ENCODE measurements at regions not wholly inside any gene's neighbourhood (a gene's known extent, or its start where the extent isn't known, plus 50 kb on each side); places are given as distances from the start of the nearest gene placed in this dataset.

GRCh38 chr3:99419116-99419515, 219.3 kb upstream of the COL8A1 start (continued):
- TF ChIP-seq NFYA (IDR thresholded peaks at IDR 0.05; ENCODE audit: borderline replicate concordance, low read depth, low read length) (no peak), EGR1 (IDR thresholded peaks at IDR 0.05; ENCODE audit: borderline replicate concordance in 1 of 2, low read depth in 2 of 2, low read length in 2 of 2) (no peak), HCFC1 (IDR thresholded peaks at IDR 0.05; ENCODE audit: low read length) (no peak), BMI1 (IDR thresholded peaks at IDR 0.05; ENCODE audit: borderline replicate concordance) (no peak), CBX5 (IDR thresholded peaks at IDR 0.05; ENCODE audit: low read depth) (peak; percentile 41; the same call in 1 of the 2 replicates), WRNIP1 (IDR thresholded peaks at IDR 0.05; ENCODE audit: borderline replicate concordance, low read depth, low read length) (no peak), ETV6 (conservative IDR thresholded peaks at IDR 0.05 in 1 of 2, IDR thresholded peaks at IDR 0.05 in 1 of 2; ENCODE audit: borderline replicate concordance in 1 of 2, low read depth in 1 of 2) (peak in 1 of 2 experiments; percentile 25; a peak in 1 of 4 replicates), NBN (IDR thresholded peaks at IDR 0.05) (peak; percentile 8; the same call in 1 of the 2 replicates), NR2C1 (IDR thresholded peaks at IDR 0.05) (no peak), HDGF (IDR thresholded peaks at IDR 0.05) (no peak), YY1 (IDR thresholded peaks at IDR 0.05; ENCODE audit: low read depth, low read length) (no peak), CHD2 (IDR thresholded peaks at IDR 0.05; ENCODE audit: borderline replicate concordance, low read depth, low read length) (0 out of 2 replicates have a peak, but pooled peaks have one; percentile 11), SREBF1 (IDR thresholded peaks at IDR 0.05; ENCODE audit: low read length) (no peak), SMAD5 (IDR thresholded peaks at IDR 0.05; ENCODE audit: low read depth) (no peak), RELB (IDR thresholded peaks at IDR 0.05; ENCODE audit: low read depth) (no peak), YBX1 (IDR thresholded peaks at IDR 0.05) (no peak), KLF5 (IDR thresholded peaks at IDR 0.05; ENCODE audit: partially characterized antibody) (no peak)
